ENCODE measurements at regions not wholly inside any gene's neighbourhood (a gene's known extent, or its start where the extent isn't known, plus 50 kb on each side); places are given as distances from the start of the nearest gene placed in this dataset.
"Not testable (repeated sequence)": the region's sequence is repeated elsewhere in the genome, so short reads cannot be mapped to it uniquely, and the experiment has no call there.

GRCh38 chr2:7676714-7677113 lies 759.5 kb downstream of the RNF144A start:
- no peak for DNase-seq (ENCODE audit: low read depth in 2 of 2)

GRCh38 chr2:7681881-7682461 lies 764.8 kb downstream of the RNF144A start:
- no peak for DNase-seq (ENCODE audit: low read depth in 2 of 2)

GRCh38 chr2:7683196-7683595 lies 766.0 kb downstream of the RNF144A start:
- DNase-seq (ENCODE audit: low read depth in 2 of 2), result no peak

GRCh38 chr2:7683708-7684107 lies 766.5 kb downstream of the RNF144A start:
- no peak for DNase-seq (ENCODE audit: low read depth in 2 of 2)

- DNase-seq (ENCODE audit: low read depth in 2 of 2), result no peak
Observed at GRCh38 chr2:7685342-7686015, 768.3 kb downstream of the RNF144A start.

- DNase-seq (ENCODE audit: low read depth in 2 of 2), result no peak
Observed at GRCh38 chr2:7686016-7686385, 768.8 kb downstream of the RNF144A start.

- DNase-seq (ENCODE audit: low read depth in 2 of 2), result no peak
Observed at GRCh38 chr2:7691961-7692656, 774.9 kb downstream of the RNF144A start.

GRCh38 chr2:7692657-7693161 lies 775.5 kb downstream of the RNF144A start:
- no peak for DNase-seq (ENCODE audit: low read depth in 2 of 2)

GRCh38 chr2:7693246-7694075 lies 776.2 kb downstream of the RNF144A start:
- no peak for DNase-seq (ENCODE audit: low read depth in 2 of 2)

GRCh38 chr2:7694076-7694985 lies 777.1 kb downstream of the RNF144A start:
- no peak for DNase-seq (ENCODE audit: low read depth in 2 of 2)

GRCh38 chr2:7696556-7696955 lies 779.3 kb downstream of the RNF144A start:
- DNase-seq (ENCODE audit: low read depth in 2 of 2), result not testable (repeated sequence)

- no peak for DNase-seq (ENCODE audit: low read depth in 2 of 2)
Observed at GRCh38 chr2:7697052-7697451, 779.8 kb downstream of the RNF144A start.

GRCh38 chr2:7701791-7702190 lies 784.6 kb downstream of the RNF144A start:
- DNase-seq (ENCODE audit: low read depth in 2 of 2), result no peak

- DNase-seq (ENCODE audit: low read depth in 2 of 2), result no peak
Observed at GRCh38 chr2:7703048-7703447, 785.8 kb downstream of the RNF144A start.

- DNase-seq (ENCODE audit: low read depth in 2 of 2), result no peak
Observed at GRCh38 chr2:7703543-7704144, 786.4 kb downstream of the RNF144A start.

GRCh38 chr2:7704296-7704865 lies 787.2 kb downstream of the RNF144A start:
- no peak for DNase-seq (ENCODE audit: low read depth in 2 of 2)

- DNase-seq (ENCODE audit: low read depth in 2 of 2), result no peak
Observed at GRCh38 chr2:7706791-7707190, 789.6 kb downstream of the RNF144A start.

- no peak for DNase-seq (ENCODE audit: low read depth in 2 of 2)
Observed at GRCh38 chr2:7707723-7708122, 790.5 kb downstream of the RNF144A start.

GRCh38 chr2:7709907-7710306 lies 792.7 kb downstream of the RNF144A start:
- no peak for DNase-seq (ENCODE audit: low read depth in 2 of 2)

GRCh38 chr2:7711167-7711566 lies 794.0 kb downstream of the RNF144A start:
- no peak for DNase-seq (ENCODE audit: low read depth in 2 of 2)
